GM12891 (cell line): ENCODE measurements at regions not wholly inside any gene's neighbourhood (a gene's known extent, or its start where the extent isn't known, plus 50 kb on each side); places are given as distances from the start of the nearest gene placed in this dataset.

Experiments used
- POLR2A ChIP-seq: IDR thresholded peaks from 2 replicates; pipeline ENCODE4 v1.6.1; 2011; ENCODE audit warnings: low read depth, low read length, control low read depth
- POU2F2 ChIP-seq: IDR thresholded peaks from 2 replicates; pipeline ENCODE4 v1.6.1; 2011; ENCODE audit warnings: low read depth, mild to moderate bottlenecking, control low read depth, low read length, moderate library complexity
- TAF1 ChIP-seq: IDR thresholded peaks from 2 replicates; pipeline ENCODE4 v1.6.1; 2011; ENCODE audit warnings: low read depth, low read length, control low read depth

DNA sequence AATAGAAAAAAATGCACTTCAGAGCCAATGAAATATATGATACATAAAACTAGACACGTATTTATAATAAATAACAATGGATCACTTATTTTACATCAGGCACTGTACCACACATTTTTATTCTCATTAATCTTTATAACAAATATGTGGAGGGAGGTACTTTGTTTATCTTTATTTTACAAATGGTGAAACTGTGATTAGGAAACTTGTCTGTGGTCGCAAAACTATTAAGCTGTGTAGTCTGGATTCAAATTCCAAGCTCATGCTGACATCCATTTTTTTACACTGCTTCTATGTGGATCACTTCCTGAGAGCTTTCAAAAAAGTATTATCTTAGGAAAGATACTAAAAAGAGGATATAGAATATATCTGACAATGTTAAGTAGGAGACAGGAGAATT, 978.6 kb downstream of the SORCS1 start:
- TF ChIP-seq POLR2A: no peak
- TF ChIP-seq TAF1: no peak
- no peak for TF ChIP-seq POU2F2
